ENCODE measurements at regions not wholly inside any gene's neighbourhood (a gene's known extent, or its start where the extent isn't known, plus 50 kb on each side); places are given as distances from the start of the nearest gene placed in this dataset.
"Not testable (repeated sequence)": the region's sequence is repeated elsewhere in the genome, so short reads cannot be mapped to it uniquely, and the experiment has no call there.

DNA sequence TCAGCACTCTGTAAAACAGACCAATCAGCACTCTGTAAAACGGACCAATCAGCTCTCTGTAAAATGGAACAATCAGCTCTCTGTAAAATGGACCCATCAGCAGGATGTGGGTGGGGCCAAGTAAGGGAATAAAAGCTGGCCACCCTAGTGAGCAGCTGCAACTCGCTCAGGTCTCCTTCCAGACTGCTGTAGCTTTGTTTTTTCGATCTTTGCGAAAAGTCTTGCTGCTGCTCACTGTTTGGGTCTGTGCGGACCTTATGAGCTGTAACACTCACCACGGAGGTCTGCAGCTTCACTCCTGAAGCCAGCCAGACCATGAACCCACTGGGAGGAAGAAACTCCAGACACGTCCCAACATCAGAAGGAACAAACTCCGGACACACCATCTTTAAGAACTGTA lies 414.9 kb upstream of the DIPK2B start:
- TF ChIP-seq, protein P1, sequence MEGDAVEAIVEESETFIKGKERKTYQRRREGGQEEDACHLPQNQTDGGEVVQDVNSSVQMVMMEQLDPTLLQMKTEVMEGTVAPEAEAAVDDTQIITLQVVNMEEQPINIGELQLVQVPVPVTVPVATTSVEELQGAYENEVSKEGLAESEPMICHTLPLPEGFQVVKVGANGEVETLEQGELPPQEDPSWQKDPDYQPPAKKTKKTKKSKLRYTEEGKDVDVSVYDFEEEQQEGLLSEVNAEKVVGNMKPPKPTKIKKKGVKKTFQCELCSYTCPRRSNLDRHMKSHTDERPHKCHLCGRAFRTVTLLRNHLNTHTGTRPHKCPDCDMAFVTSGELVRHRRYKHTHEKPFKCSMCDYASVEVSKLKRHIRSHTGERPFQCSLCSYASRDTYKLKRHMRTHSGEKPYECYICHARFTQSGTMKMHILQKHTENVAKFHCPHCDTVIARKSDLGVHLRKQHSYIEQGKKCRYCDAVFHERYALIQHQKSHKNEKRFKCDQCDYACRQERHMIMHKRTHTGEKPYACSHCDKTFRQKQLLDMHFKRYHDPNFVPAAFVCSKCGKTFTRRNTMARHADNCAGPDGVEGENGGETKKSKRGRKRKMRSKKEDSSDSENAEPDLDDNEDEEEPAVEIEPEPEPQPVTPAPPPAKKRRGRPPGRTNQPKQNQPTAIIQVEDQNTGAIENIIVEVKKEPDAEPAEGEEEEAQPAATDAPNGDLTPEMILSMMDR (IDR thresholded peaks at IDR 0.05), result not testable (repeated sequence)
- TF ChIP-seq POLR2A (IDR thresholded peaks at IDR 0.05), result not testable (repeated sequence)
